ENCODE measurements at regions not wholly inside any gene's neighbourhood (a gene's known extent, or its start where the extent isn't known, plus 50 kb on each side); places are given as distances from the start of the nearest gene placed in this dataset.

- Histone ChIP-seq H3F3A (ENCODE audit: insufficient read depth) (no peaks in the 10 kb centered on the region), H3K4me2 (ENCODE audit: low read depth, low read length, poor library complexity, severe bottlenecking) (no peak overlapping the region), H4K20me1 (ENCODE audit: low read depth, low read length) (no peaks in the 10 kb centered on the region), H3K4me3 (ENCODE audit: insufficient read depth, low read length, poor library complexity, severe bottlenecking) (no peak overlapping the region), H3K79me2 (ENCODE audit: insufficient read depth, low read length) (no peaks in the 10 kb centered on the region), H3K9me3 (ENCODE audit: insufficient read depth, low read length) (no peaks in the 10 kb centered on the region), H3K36me3 (ENCODE audit: low read length) (no peaks in the 10 kb centered on the region), H3K9ac (ENCODE audit: low read length) (no peak overlapping the region), H3K9me2 (replicated peaks; ENCODE audit: insufficient read depth, low read length) (no peaks in the 10 kb centered on the region), H3K27me3 (ENCODE audit: low read length) (no peaks in the 10 kb centered on the region), H2AFZ (ENCODE audit: low read depth, low read length, severe bottlenecking) (no peak overlapping the region), H3K27ac (ENCODE audit: low read depth, low read length) (no peak overlapping the region)
- TF ChIP-seq EZH2phosphoT487 (conservative IDR thresholded peaks at IDR 0.05; ENCODE audit: low read length): no peak
- TF ChIP-seq, protein P1, sequence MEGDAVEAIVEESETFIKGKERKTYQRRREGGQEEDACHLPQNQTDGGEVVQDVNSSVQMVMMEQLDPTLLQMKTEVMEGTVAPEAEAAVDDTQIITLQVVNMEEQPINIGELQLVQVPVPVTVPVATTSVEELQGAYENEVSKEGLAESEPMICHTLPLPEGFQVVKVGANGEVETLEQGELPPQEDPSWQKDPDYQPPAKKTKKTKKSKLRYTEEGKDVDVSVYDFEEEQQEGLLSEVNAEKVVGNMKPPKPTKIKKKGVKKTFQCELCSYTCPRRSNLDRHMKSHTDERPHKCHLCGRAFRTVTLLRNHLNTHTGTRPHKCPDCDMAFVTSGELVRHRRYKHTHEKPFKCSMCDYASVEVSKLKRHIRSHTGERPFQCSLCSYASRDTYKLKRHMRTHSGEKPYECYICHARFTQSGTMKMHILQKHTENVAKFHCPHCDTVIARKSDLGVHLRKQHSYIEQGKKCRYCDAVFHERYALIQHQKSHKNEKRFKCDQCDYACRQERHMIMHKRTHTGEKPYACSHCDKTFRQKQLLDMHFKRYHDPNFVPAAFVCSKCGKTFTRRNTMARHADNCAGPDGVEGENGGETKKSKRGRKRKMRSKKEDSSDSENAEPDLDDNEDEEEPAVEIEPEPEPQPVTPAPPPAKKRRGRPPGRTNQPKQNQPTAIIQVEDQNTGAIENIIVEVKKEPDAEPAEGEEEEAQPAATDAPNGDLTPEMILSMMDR (IDR thresholded peaks at IDR 0.05; ENCODE audit: insufficient read depth, low read length, poor library complexity, severe bottlenecking): no peak
Observed at GRCh38 chr9:81517954-81518353, 171.4 kb downstream of the TLE1 start.

DNA sequence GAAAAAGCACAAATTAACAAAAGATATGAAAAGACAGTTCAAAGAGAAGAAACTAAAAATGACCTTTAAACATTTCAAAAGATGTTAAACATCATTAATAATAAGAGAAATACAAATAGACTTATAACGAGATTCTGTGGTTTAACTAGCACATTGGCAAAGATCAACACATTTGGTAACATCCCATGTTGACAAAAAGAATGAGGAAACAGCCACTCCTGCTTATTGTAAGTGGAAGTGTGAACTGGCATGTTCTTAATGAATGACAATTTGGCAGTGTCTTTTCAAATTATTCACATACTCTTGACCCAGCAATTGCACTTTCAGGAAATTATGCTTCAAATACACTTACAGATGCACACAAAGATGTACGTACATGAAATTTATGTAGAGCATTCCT is 176.3 kb downstream of the TLE1 start:
- Histone ChIP-seq H3F3A (ENCODE audit: insufficient read depth) (no peaks in the 10 kb centered on the region), H3K79me2 (ENCODE audit: insufficient read depth, low read length) (no peaks in the 10 kb centered on the region), H3K4me2 (ENCODE audit: low read depth, low read length, poor library complexity, severe bottlenecking) (no peak overlapping the region), H3K9me2 (replicated peaks; ENCODE audit: insufficient read depth, low read length) (no peaks in the 10 kb centered on the region), H3K27me3 (ENCODE audit: low read length) (no peaks in the 10 kb centered on the region), H3K27ac (ENCODE audit: low read depth, low read length) (no peak overlapping the region), H4K20me1 (ENCODE audit: low read depth, low read length) (no peaks in the 10 kb centered on the region), H3K36me3 (ENCODE audit: low read length) (no peaks in the 10 kb centered on the region), H2AFZ (ENCODE audit: low read depth, low read length, severe bottlenecking) (no peak overlapping the region), H3K9me3 (ENCODE audit: insufficient read depth, low read length) (no peaks in the 10 kb centered on the region), H3K4me3 (ENCODE audit: insufficient read depth, low read length, poor library complexity, severe bottlenecking) (no peak overlapping the region), H3K9ac (ENCODE audit: low read length) (no peak overlapping the region)
- TF ChIP-seq EZH2phosphoT487 (conservative IDR thresholded peaks at IDR 0.05; ENCODE audit: low read length): no peak
- TF ChIP-seq, protein P1 (IDR thresholded peaks at IDR 0.05; ENCODE audit: insufficient read depth, low read length, poor library complexity, severe bottlenecking): no peak

GRCh38 chr9:81512641-81513040 is 176.7 kb downstream of the TLE1 start:
- no peaks in the 10 kb centered on the region for H3K9me2 ChIP-seq (replicated peaks; ENCODE audit: insufficient read depth, low read length)
- H3K4me2 ChIP-seq (ENCODE audit: low read depth, low read length, poor library complexity, severe bottlenecking): no peak overlapping the region
- no peaks in the 10 kb centered on the region for H3F3A ChIP-seq (ENCODE audit: insufficient read depth)
- H3K79me2 ChIP-seq (ENCODE audit: insufficient read depth, low read length): no peaks in the 10 kb centered on the region
- no peak overlapping the region for H2AFZ ChIP-seq (ENCODE audit: low read depth, low read length, severe bottlenecking)
- no peaks in the 10 kb centered on the region for H4K20me1 ChIP-seq (ENCODE audit: low read depth, low read length)
- no peaks in the 10 kb centered on the region for H3K36me3 ChIP-seq (ENCODE audit: low read length)
- H3K27ac ChIP-seq (ENCODE audit: low read depth, low read length): no peak overlapping the region
- H3K9me3 ChIP-seq (ENCODE audit: insufficient read depth, low read length): no peaks in the 10 kb centered on the region
- H3K9ac ChIP-seq (ENCODE audit: low read length): no peak overlapping the region
- H3K4me3 ChIP-seq (ENCODE audit: insufficient read depth, low read length, poor library complexity, severe bottlenecking): no peak overlapping the region
- H3K27me3 ChIP-seq (ENCODE audit: low read length): no peaks in the 10 kb centered on the region
- no peak for TF ChIP-seq EZH2phosphoT487 (conservative IDR thresholded peaks at IDR 0.05; ENCODE audit: low read length)
- TF ChIP-seq, protein P1 (IDR thresholded peaks at IDR 0.05; ENCODE audit: insufficient read depth, low read length, poor library complexity, severe bottlenecking): no peak
